Thymus (tissue), 11 donors: ENCODE measurements at regions not wholly inside any gene's neighbourhood (a gene's known extent, or its start where the extent isn't known, plus 50 kb on each side); places are given as distances from the start of the nearest gene placed in this dataset.

Experiments used
- DNase-seq, 9 donors: peaks; one replicate each; pipeline ENCODE4 v3.0.0-alpha.2; 2013; ENCODE audit warnings: low spot score in 9 of 9, low read depth in 6 of 9, missing footprints in 1 of 9
- H3K27ac ChIP-seq, 2 donors: one replicate each; pipeline ENCODE4 v1.5.1; 2013; ENCODE audit warnings: control low read depth in 1 of 2, low read depth in 1 of 2, low read length in 1 of 2, mild to moderate bottlenecking in 1 of 2, moderate library complexity in 1 of 2
- H3K27me3 ChIP-seq, 2 donors: one replicate each; pipeline ENCODE4 v1.5.1; 2013; ENCODE audit warnings: low read length in 1 of 2; ENCODE audit not compliant: control insufficient read depth in 2 of 2, insufficient read depth in 1 of 2
- H3K36me3 ChIP-seq, 2 donors: one replicate each; pipeline ENCODE4 v1.5.1; 2013; ENCODE audit warnings: low read length in 1 of 2, mild to moderate bottlenecking in 1 of 2, moderate library complexity in 1 of 2; ENCODE audit not compliant: control insufficient read depth in 2 of 2, insufficient read depth in 2 of 2
- H3K4me1 ChIP-seq, 2 donors: one replicate each; pipeline ENCODE4 v1.5.1; 2013; ENCODE audit warnings: low read length in 2 of 2; ENCODE audit not compliant: control insufficient read depth in 2 of 2, insufficient read depth in 2 of 2
- H3K4me3 ChIP-seq, 2 donors: one replicate each; pipeline ENCODE4 v1.5.1; 2013; ENCODE audit warnings: low read length in 2 of 2, control low read depth in 1 of 2, mild to moderate bottlenecking in 1 of 2
- H3K9me3 ChIP-seq, 2 donors: one replicate each; pipeline ENCODE4 v1.5.1; 2013; ENCODE audit warnings: low read length in 1 of 2, mild to moderate bottlenecking in 1 of 2; ENCODE audit not compliant: control insufficient read depth in 2 of 2, insufficient read depth in 1 of 2
- WGBS: extraction: QIAGEN DNeasy Blood & Tissue Kit; methylation state at CpG from one replicate; pipeline ENCODE4 v1.1.7; 2013; 5-methylcytosine and 5-hydroxymethylcytosine counted together
- donor health status: healthy.

DNA sequence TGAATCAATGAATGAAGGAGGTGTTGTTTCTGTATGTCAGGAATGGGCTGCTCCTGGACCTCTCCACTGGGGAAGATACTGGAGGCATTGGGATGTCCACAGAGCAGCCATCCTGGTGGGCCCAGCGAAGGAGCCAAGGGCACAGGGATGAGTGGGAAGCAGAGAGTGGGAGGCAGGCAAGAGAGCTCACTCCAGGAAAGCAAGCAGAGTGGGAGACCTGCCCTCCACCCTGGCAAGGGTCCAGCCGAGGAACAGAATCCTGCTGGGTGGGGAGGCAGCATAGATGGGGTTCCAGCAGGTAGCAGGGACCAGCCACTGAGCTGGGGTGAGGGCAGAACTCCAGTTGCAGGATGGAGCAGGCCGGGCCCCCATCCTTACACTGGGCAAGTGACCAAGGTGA, 71.9 kb upstream of the AMZ2 start:
- Histone ChIP-seq H3K27me3 (peaks cover 0 to 2% of the 10 kb centered on the region in 2 donors), H3K36me3 (no peaks in the 10 kb centered on the region), H3K27ac (no peak overlapping the region), H3K4me3 (no peak overlapping the region), H3K4me1 (peaks cover 10 to 42% of the 10 kb centered on the region in 2 donors), H3K9me3 (peaks cover 0 to 6% of the 10 kb centered on the region in 2 donors)
- WGBS: 67% methylated on average over 3 of the region's 3 CpGs
- DNase-seq: no peak

DNA sequence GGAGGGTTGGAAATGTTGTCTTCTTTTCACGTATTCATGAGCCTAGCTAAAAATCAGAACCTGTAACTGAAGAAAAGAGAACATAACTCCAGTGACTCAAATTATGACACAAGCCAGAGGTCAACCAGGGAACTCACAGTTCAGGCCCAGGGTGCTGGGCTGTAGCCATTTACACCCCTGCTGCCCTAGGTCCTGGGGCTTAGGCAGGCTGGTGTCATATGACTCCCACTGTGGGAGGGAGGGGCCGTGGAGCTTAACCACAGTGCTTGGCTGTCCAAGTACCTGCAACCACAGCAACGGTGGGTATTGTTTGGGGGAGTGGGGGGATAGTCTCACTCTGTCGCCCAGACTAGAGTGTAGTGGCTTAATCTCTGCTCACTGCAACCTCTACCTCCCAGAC, 71.1 kb upstream of the AMZ2 start:
- 28% methylated on average over 4 of the region's 4 CpGs for WGBS
- peak in 1 of 9 donors; percentile 48 for DNase-seq
- peaks cover 0 to 6% of the 10 kb centered on the region in 2 donors for H3K9me3 ChIP-seq
- peaks cover 12 to 50% of the 10 kb centered on the region in 2 donors for H3K4me1 ChIP-seq
- no peaks in the 10 kb centered on the region for H3K36me3 ChIP-seq
- H3K27ac ChIP-seq: no peak overlapping the region
- peaks cover 0 to 2% of the 10 kb centered on the region in 2 donors for H3K27me3 ChIP-seq
- H3K4me3 ChIP-seq: no peak overlapping the region

DNA sequence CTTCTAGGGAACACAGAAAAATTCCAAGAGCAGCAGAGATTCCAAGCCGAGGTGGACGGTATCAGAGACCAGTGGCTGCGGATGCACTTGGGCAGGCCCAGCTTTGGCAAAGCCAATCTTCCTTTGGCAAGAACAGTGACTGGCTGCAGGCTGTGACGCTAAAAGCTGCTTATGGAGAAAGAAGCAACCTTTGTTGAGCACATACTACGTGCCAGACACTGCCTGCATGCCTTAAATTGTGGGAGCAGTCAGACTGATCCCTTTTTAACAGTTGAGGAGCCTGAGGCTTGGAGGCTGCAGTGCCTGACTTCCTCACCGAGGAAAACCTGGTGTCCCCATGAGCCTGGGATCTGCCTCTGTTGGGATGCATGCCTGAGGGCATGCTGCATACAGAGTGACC, 69.0 kb upstream of the AMZ2 start:
- Histone ChIP-seq H3K36me3 (no peaks in the 10 kb centered on the region), H3K4me1 (peaks cover 21 to 70% of the 10 kb centered on the region in 2 donors), H3K27me3 (no peaks in the 10 kb centered on the region), H3K9me3 (peaks cover 0 to 6% of the 10 kb centered on the region in 2 donors), H3K4me3 (no peak overlapping the region), H3K27ac (no peak overlapping the region)
- WGBS: 95% methylated on average over 6 of the region's 6 CpGs
- DNase-seq: no peak

DNA sequence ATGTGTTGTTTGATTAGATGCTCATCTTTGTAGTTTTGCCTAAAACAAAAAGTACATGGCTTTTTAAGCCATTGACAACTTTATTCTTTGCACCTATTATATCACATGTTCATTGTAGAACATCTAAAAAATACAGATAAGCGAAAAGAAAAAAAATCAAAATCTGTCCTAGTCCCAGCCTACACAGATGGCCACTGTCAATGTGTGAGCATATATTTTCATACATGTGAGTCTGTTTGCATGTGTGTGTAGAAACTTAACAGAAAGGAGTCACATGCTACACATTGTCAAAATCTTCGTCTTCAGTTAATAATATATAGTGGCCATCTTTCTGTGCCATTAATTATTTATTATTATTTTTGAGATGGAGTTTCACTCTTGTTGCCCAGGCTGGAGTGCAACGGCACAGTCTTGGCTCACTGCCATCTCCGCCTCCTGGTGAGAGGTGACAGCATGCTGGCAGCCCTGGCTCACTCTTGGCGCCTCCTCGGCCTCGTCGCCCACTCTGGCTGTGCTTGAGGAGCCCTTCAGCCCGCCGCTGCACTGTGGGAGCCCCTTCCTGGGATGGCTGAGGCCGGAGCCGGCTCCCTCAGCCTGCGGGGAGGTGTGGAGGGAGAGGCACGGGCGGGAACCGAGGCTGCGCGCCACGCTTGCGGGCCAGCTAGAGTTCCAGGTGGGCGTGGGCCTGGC, 68.5 kb upstream of the AMZ2 start:
- Histone ChIP-seq H3K4me1 (peaks cover 27 to 75% of the 10 kb centered on the region in 2 donors), H3K9me3 (peaks cover 0 to 6% of the 10 kb centered on the region in 2 donors), H3K4me3 (no peak overlapping the region), H3K27me3 (no peaks in the 10 kb centered on the region), H3K36me3 (no peaks in the 10 kb centered on the region), H3K27ac (no peak overlapping the region)
- WGBS: 95% methylated on average over 21 of the region's 21 CpGs
- DNase-seq: no peak

DNA sequence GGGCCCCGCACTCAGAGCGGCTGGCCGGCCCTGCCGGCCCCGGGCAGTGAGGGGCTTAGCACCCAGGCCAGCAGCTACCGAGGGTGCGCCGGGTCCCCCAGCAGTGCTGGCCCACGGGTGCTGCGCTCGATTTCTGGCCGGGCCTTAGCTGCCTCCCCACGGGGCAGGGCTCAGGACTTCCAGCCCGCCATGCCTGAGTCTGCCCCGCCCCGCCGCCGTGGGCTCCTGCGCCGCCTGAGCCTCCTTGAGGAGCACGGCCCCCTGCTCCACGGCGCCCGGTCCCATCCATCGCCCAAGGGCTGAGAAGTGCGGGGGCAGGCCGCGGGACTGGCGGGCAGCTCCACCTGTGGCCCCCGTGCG, 67.9 kb upstream of the AMZ2 start:
- no peak overlapping the region for H3K4me3 ChIP-seq
- DNase-seq: no peak
- WGBS: 98% methylated on average over 31 of the region's 31 CpGs
- no peaks in the 10 kb centered on the region for H3K27me3 ChIP-seq
- peaks cover 32 to 81% of the 10 kb centered on the region in 2 donors for H3K4me1 ChIP-seq
- H3K9me3 ChIP-seq: peaks cover 0 to 6% of the 10 kb centered on the region in 2 donors
- H3K27ac ChIP-seq: no peak overlapping the region
- no peaks in the 10 kb centered on the region for H3K36me3 ChIP-seq

DNA sequence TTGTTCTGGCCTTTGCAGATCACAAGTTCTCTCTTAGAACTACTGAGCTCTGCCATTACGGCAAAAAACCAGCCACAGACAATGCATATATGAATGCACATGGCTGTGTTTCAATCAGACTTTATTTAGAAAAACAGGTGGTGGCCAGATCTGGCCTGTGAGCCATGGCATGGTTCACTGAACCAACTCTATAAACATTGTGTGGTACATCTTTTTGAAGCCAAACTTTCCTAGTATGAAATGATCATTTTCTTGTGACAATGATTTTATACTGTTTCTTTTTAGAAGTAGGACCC, 65.9 kb upstream of the AMZ2 start:
- H3K4me1 ChIP-seq: peaks cover 31 to 76% of the 10 kb centered on the region in 2 donors
- peak overlapping the region; percentile 51 to 59 for H3K4me3 ChIP-seq
- peaks cover 0 to 6% of the 10 kb centered on the region in 2 donors for H3K9me3 ChIP-seq
- DNase-seq: peak in 1 of 9 donors; percentile 58
- H3K27ac ChIP-seq: peak overlapping the region; percentile 52 to 56
- H3K36me3 ChIP-seq: no peaks in the 10 kb centered on the region
- no peaks in the 10 kb centered on the region for H3K27me3 ChIP-seq
- 48% methylated on average over 1 of the region's 1 CpG for WGBS

DNA sequence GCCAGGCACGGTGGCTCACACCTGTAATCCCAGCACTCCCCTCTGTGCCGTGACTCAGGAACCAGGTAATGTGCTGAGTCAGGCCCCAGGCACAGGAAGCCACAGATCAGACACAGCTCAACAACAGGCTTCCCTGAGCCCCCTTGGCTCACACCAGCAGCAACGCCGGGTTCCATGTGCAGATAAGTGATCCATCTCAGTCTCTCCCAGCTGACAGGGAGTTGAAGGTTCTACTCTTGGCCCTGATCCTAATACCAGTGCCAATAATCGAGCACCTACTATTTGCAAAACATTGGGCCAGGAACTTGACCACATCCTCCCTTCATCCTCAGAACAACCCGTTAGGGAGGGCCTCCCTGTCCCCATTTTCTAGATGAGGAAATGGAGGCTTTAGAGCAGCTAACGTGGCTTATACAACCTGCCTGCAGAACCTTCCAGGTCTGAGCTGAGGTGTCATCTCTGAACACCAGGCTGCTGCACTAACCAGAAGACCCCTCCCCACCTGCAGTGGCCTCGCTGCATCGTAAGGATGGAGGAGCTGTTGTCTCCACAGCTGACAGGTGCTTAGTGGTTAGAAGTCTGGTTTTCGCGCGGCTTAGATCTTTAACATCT, 64.8 kb upstream of the AMZ2 start:
- Histone ChIP-seq H3K9me3 (peaks cover 0 to 6% of the 10 kb centered on the region in 2 donors), H3K4me1 (peaks cover 29 to 67% of the 10 kb centered on the region in 2 donors), H3K27me3 (no peaks in the 10 kb centered on the region), H3K27ac (peak overlapping the region in 1 of 2 donors; percentile 96), H3K4me3 (peak overlapping the region; percentile 28 to 40), H3K36me3 (no peaks in the 10 kb centered on the region)
- WGBS: 6% methylated on average over 12 of the region's 12 CpGs
- peak in 8 of 9 donors; percentile 74 to 97 (median 88) for DNase-seq

DNA sequence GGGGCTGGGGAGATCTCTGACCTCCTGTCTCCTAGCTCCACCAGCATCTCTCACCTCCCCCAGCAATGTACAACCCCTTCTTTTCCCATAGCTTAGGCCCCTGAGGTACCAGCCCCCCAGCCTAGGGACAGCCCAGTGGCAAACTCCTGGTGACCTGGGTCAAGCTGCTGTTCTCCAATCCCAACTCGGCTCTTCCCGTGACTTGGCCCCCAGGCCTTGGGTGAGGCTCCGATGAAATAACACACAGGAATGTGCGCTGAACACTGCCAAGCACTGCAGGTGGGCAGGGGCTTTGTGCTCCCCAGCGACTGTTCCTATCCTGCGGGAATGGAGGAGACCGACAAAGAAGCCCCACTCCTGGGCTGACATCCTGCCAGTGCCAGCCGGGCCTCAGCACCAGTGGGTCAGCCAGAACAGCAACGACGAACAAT, 63.7 kb upstream of the AMZ2 start:
- peak overlapping the region in 1 of 2 donors; percentile 12 for H3K4me3 ChIP-seq
- no peak for DNase-seq
- H3K4me1 ChIP-seq: peaks cover 29 to 59% of the 10 kb centered on the region in 2 donors

DNA sequence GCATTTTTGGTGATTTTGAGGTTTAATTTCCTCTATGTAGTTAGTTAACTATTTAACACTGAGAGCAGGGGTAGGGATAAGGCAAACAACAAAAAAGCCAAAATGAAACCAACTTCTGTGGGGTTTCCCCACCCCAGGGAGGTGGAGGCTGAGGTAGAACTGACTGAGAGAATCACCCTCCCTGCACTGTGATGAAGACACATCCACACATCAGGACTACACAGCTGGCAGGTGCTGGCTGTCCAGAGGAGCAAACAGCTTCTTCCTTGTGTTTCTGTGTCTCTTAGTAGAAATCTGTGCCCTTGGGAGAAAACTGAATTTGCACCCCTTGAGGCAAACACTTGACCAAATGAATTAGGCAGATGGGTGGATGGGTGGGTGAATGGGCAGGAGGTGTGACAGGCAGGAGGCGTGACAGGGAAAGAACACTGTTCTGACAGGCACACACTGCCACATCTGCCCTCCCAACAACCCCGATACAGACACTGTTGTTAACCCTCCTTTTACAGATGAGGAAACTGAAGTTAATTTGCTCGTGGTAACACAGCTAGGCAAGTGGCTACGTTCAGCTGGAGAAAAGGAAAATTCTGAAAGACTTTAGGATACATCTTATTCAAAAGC, 62.9 kb upstream of the AMZ2 start:
- Histone ChIP-seq H3K9me3 (peaks cover 0 to 6% of the 10 kb centered on the region in 2 donors), H3K36me3 (no peaks in the 10 kb centered on the region), H3K27ac (peak overlapping the region in 1 of 2 donors; percentile 69), H3K27me3 (no peaks in the 10 kb centered on the region), H3K4me1 (peaks cover 29 to 58% of the 10 kb centered on the region in 2 donors), H3K4me3 (no peak overlapping the region)
- DNase-seq: peak in 2 of 9 donors; percentile 54 to 79
- 70% methylated on average over 4 of the region's 4 CpGs for WGBS

More for the DNA sequence above, 63.7 kb upstream of the AMZ2 start:
- Histone ChIP-seq H3K27ac (peak overlapping the region; percentile 43 to 69), H3K36me3 (no peaks in the 10 kb centered on the region), H3K27me3 (no peaks in the 10 kb centered on the region), H3K9me3 (peaks cover 0 to 6% of the 10 kb centered on the region in 2 donors)
- 86% methylated on average over 10 of the region's 10 CpGs for WGBS
